ENCODE measurements at regions not wholly inside any gene's neighbourhood (a gene's known extent, or its start where the extent isn't known, plus 50 kb on each side); places are given as distances from the start of the nearest gene placed in this dataset.

DNA sequence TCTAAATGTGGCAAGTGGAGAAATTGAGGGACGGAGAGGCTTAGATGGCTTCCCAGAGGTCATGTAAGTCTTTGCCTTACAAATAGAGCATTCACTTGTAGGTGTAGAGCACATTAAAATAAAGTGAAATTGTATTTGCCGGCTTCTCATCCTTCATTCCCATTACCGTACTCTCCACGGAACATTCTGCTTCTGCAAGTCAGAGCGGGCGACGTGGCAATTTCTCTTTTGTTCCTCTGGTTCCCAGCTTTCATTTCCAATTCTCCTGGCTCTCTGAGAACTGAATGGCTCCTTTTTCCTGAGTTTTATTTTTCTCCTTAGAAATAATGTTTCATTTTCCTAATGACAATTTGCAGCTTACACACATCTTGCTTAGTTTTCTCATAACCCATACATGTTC, 51.3 kb upstream of the PFKP start:
- no peaks in the 10 kb centered on the region for H3K27me3 ChIP-seq (ENCODE audit: insufficient read depth, low read length)
- no peak for DNase-seq
- no peak overlapping the region for H3K4ac ChIP-seq (ENCODE audit: low read depth, low read length)
- H2BK15ac ChIP-seq (ENCODE audit: low read depth, low read length): no peak overlapping the region
- H3K9me3 ChIP-seq (ENCODE audit: control insufficient read depth, low read depth, low read length): no peaks in the 10 kb centered on the region
- H2BK12ac ChIP-seq (ENCODE audit: insufficient read length, low read depth, low read length): no peak overlapping the region
- no peak overlapping the region for H3K27ac Mint-ChIP-seq
- no peak overlapping the region for H3K23ac ChIP-seq (ENCODE audit: insufficient read length, low read depth, low read length)
- H3K18ac ChIP-seq (ENCODE audit: insufficient read length, low read depth, low read length): no peak overlapping the region
- no peak overlapping the region for H2BK20ac ChIP-seq (ENCODE audit: low read depth, low read length, poor library complexity, severe bottlenecking)
- H2BK5ac ChIP-seq (ENCODE audit: insufficient read length, low read length): no peak overlapping the region
- no peak overlapping the region for H3K56ac ChIP-seq (ENCODE audit: insufficient read length, low read depth, low read length)
- no peak overlapping the region for H3K4me2 ChIP-seq (ENCODE audit: insufficient read depth, insufficient read length, low read length)
- H3K4me3 Mint-ChIP-seq: no peak overlapping the region
- no CpG with 5 or more reads among the region's 7 CpGs for WGBS (ENCODE audit: extremely low coverage, insufficient read length, low lambda C conversion rate)
- H4K8ac ChIP-seq (replicated peaks; ENCODE audit: insufficient read length, low read depth, low read length): no peak overlapping the region
- no peaks in the 10 kb centered on the region for H3K4me1 ChIP-seq (ENCODE audit: insufficient read depth, low read length)
- H3K14ac ChIP-seq (ENCODE audit: insufficient read depth, low read length): no peak overlapping the region
- H3K79me2 ChIP-seq (ENCODE audit: insufficient read depth, low read length): no peaks in the 10 kb centered on the region
- H3K9ac ChIP-seq (ENCODE audit: extremely low read depth, insufficient read length, low read length): no peak overlapping the region
- H3K27ac ChIP-seq (ENCODE audit: insufficient read length, low read depth, low read length): no peak overlapping the region
- no peaks in the 10 kb centered on the region for H3K23me2 ChIP-seq (ENCODE audit: insufficient read length, low read depth, low read length, poor library complexity, severe bottlenecking)
- peaks cover 7% of the 10 kb centered on the region for H3K27me3 Mint-ChIP-seq (ENCODE audit: low read depth)
- H2BK120ac ChIP-seq (ENCODE audit: low read depth, low read length, poor library complexity, severe bottlenecking): no peak overlapping the region
- H2AK5ac ChIP-seq (ENCODE audit: insufficient read length, low read length): no peak overlapping the region
- no peak overlapping the region for H4K5ac ChIP-seq (ENCODE audit: insufficient read length, low read depth, low read length)
- no peak overlapping the region for H4K91ac ChIP-seq (ENCODE audit: insufficient read length, low read depth, low read length)
- H4K20me1 ChIP-seq (ENCODE audit: control insufficient read depth, insufficient read depth, insufficient read length): no peaks in the 10 kb centered on the region
- no peaks in the 10 kb centered on the region for H3K36me3 Mint-ChIP-seq (ENCODE audit: insufficient read depth in 1 of 3, low read depth in 3 of 3)
- no peaks in the 10 kb centered on the region for H3K4me1 Mint-ChIP-seq
- H3T11ph ChIP-seq (ENCODE audit: low read length): no peak overlapping the region
- no peaks in the 10 kb centered on the region for H3K79me1 ChIP-seq (ENCODE audit: insufficient read depth, low read depth, low read length, poor library complexity, severe bottlenecking)
- H2AFZ ChIP-seq (ENCODE audit: low read length): no peak overlapping the region
- H3K9me3 Mint-ChIP-seq: peaks cover 2 to 6% of the 10 kb centered on the region in 2 experiments; a peak in 1 of 5 replicates
- TF ChIP-seq CTCF (conservative IDR thresholded peaks at IDR 0.05): no peak
